Breast epithelium (tissue), 3 donors: ENCODE measurements at regions not wholly inside any gene's neighbourhood (a gene's known extent, or its start where the extent isn't known, plus 50 kb on each side); places are given as distances from the start of the nearest gene placed in this dataset.

ENCODE experiments used
- POLR2A ChIP-seq: fragments of 450-650 bp; IDR thresholded peaks from one replicate; pipeline ENCODE4 v1.6.1; 2016; ENCODE audit warnings: antibody characterized with exemption, mild to moderate bottlenecking, moderate library complexity
- TF ChIP-seq, protein P1 (sequence below), 3 donors: fragments of 450-650 bp; IDR thresholded peaks; one replicate each; pipeline ENCODE4 v1.5.1; 2016 to 2017; ENCODE audit warnings: antibody characterized with exemption in 3 of 3, mild to moderate bottlenecking in 3 of 3, moderate library complexity in 3 of 3

DNA sequence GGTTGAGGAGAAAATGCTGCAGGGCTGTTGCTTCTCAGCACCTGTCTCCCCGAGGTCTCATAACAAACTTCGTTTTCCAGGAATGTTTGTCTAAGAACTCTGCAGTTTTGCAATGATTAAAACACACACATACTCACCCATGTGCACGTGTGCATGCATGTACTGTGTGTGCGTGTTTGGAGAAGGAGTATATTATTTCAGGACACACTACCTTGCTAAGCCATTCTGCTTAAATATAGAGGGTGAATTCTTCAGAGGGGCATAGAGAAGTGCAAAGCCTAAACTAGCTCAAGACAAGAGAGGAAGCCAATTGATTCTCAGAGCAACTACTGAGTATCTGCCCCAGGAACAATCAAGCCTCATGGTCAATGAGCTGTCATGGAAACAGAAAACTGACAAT is 298.4 kb upstream of the MGMT start:
- TF ChIP-seq, protein P1, sequence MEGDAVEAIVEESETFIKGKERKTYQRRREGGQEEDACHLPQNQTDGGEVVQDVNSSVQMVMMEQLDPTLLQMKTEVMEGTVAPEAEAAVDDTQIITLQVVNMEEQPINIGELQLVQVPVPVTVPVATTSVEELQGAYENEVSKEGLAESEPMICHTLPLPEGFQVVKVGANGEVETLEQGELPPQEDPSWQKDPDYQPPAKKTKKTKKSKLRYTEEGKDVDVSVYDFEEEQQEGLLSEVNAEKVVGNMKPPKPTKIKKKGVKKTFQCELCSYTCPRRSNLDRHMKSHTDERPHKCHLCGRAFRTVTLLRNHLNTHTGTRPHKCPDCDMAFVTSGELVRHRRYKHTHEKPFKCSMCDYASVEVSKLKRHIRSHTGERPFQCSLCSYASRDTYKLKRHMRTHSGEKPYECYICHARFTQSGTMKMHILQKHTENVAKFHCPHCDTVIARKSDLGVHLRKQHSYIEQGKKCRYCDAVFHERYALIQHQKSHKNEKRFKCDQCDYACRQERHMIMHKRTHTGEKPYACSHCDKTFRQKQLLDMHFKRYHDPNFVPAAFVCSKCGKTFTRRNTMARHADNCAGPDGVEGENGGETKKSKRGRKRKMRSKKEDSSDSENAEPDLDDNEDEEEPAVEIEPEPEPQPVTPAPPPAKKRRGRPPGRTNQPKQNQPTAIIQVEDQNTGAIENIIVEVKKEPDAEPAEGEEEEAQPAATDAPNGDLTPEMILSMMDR (IDR thresholded peaks at IDR 0.05) = no peak
- no peak for TF ChIP-seq POLR2A
